ENCODE measurements at regions not wholly inside any gene's neighbourhood (a gene's known extent, or its start where the extent isn't known, plus 50 kb on each side); places are given as distances from the start of the nearest gene placed in this dataset.
"Not testable (repeated sequence)": the region's sequence is repeated elsewhere in the genome, so short reads cannot be mapped to it uniquely, and the experiment has no call there.

GRCh38 chrX:26845056-26845455, 618.1 kb downstream of the PPP4R3C start:
- TF ChIP-seq CTCF (IDR thresholded peaks at IDR 0.05; ENCODE audit: insufficient read depth, missing control alignments), result no peak
- FAIRE-seq, result no peak
- DNase-seq (ENCODE audit: insufficient read length, low spot score), result no peak

- DNase-seq (ENCODE audit: insufficient read length, low spot score) (no peak), FAIRE-seq (no peak)
- TF ChIP-seq CTCF (IDR thresholded peaks at IDR 0.05; ENCODE audit: insufficient read depth, missing control alignments), result no peak
Observed at GRCh38 chrX:26822448-26822847, 606.5 kb downstream of the MAGEB5 start.

- no peak for TF ChIP-seq CTCF (IDR thresholded peaks at IDR 0.05; ENCODE audit: insufficient read depth, missing control alignments)
- FAIRE-seq (no peak), DNase-seq (ENCODE audit: insufficient read length, low spot score) (no peak)
Observed at GRCh38 chrX:26789751-26790150, 573.8 kb downstream of the MAGEB5 start.

- TF ChIP-seq CTCF (IDR thresholded peaks at IDR 0.05; ENCODE audit: insufficient read depth, missing control alignments), result no peak
- no peak for FAIRE-seq
- DNase-seq (ENCODE audit: insufficient read length, low spot score), result no peak
Observed at GRCh38 chrX:26788402-26788998, 572.5 kb downstream of the MAGEB5 start.

- FAIRE-seq, result no peak
- TF ChIP-seq CTCF (IDR thresholded peaks at IDR 0.05; ENCODE audit: insufficient read depth, missing control alignments), result peak; percentile 42
- no peak for DNase-seq (ENCODE audit: insufficient read length, low spot score)
Observed at GRCh38 chrX:26783512-26784225, 567.7 kb downstream of the MAGEB5 start.

- no peak for TF ChIP-seq CTCF (IDR thresholded peaks at IDR 0.05; ENCODE audit: insufficient read depth, missing control alignments)
- DNase-seq (ENCODE audit: insufficient read length, low spot score) (no peak), FAIRE-seq (no peak)
Observed at GRCh38 chrX:26778320-26778888, 562.4 kb downstream of the MAGEB5 start.

GRCh38 chrX:26762253-26762652, 546.3 kb downstream of the MAGEB5 start:
- FAIRE-seq (no peak), DNase-seq (ENCODE audit: insufficient read length, low spot score) (no peak)
- TF ChIP-seq CTCF (IDR thresholded peaks at IDR 0.05; ENCODE audit: insufficient read depth, missing control alignments), result no peak

GRCh38 chrX:26755760-26756159, 539.8 kb downstream of the MAGEB5 start:
- DNase-seq (ENCODE audit: insufficient read length, low spot score); FAIRE-seq: not testable (repeated sequence)
